BLaER1 treated with 17β-estradiol and CSF1 and Interleukin-3, amounts not matched to agents 10 nM and 100 nM (cell line): ENCODE measurements at regions not wholly inside any gene's neighbourhood (a gene's known extent, or its start where the extent isn't known, plus 50 kb on each side); places are given as distances from the start of the nearest gene placed in this dataset.

ENCODE experiments used
- H3K27ac ChIP-seq, 11 experiments: shearing (Covaris generic); formaldehyde crosslinking; 2 replicates each; pipeline ENCODE4 v1.8.1; 2022
- H3K27me3 ChIP-seq, 11 experiments: shearing (Covaris generic); formaldehyde crosslinking; 2 replicates each; pipeline ENCODE4 v1.8.1; 2022
- H3K36me3 ChIP-seq, 11 experiments: shearing (Covaris generic); formaldehyde crosslinking; 2 replicates each; pipeline ENCODE4 v1.8.1; 2022
- H3K4me1 ChIP-seq, 10 experiments: shearing (Covaris generic); formaldehyde crosslinking; 2 replicates each; pipeline ENCODE4 v1.8.1; 2022
- H3K4me2 ChIP-seq, 11 experiments: shearing (Covaris generic); formaldehyde crosslinking; 2 replicates each; pipeline ENCODE4 v1.8.1; 2022
- H3K4me3 ChIP-seq, 10 experiments: shearing (Covaris generic); formaldehyde crosslinking; 2 replicates each; pipeline ENCODE4 v1.8.1; 2022
- H3K9ac ChIP-seq, 11 experiments: shearing (Covaris generic); formaldehyde crosslinking; 2 replicates each; pipeline ENCODE4 v1.8.1; 2022
- H3K9me3 ChIP-seq, 11 experiments: shearing (Covaris generic); formaldehyde crosslinking; replicated peaks in 1 of 11; 2 replicates each; pipeline ENCODE4 v1.8.1; 2022
- H4K20me1 ChIP-seq, 11 experiments: shearing (Covaris generic); formaldehyde crosslinking; 2 replicates each; pipeline ENCODE4 v1.8.1; 2022
- Cebpa-rat ChIP-seq, 11 experiments: shearing (Covaris generic); IDR thresholded peaks; 2 replicates each; pipeline ENCODE4 v1.8.1; 2022

- no peak for TF ChIP-seq Cebpa-rat (IDR thresholded peaks at IDR 0.05)
- Histone ChIP-seq H3K27ac (no peak overlapping the region), H3K4me3 (no peak overlapping the region), H3K4me2 (no peak overlapping the region), H3K9ac (no peak overlapping the region), H3K27me3 (no peaks in the 10 kb centered on the region), H3K9me3 (peaks cover 0 to 11% (median 4%) of the 10 kb centered on the region in 11 experiments; a peak in 6 of 22 replicates), H3K36me3 (no peaks in the 10 kb centered on the region), H4K20me1 (no peaks in the 10 kb centered on the region), H3K4me1 (peaks cover 0 to 5% (median 0%) of the 10 kb centered on the region in 10 experiments; a peak in 1 of 20 replicates)
These were observed 208.1 kb downstream of the ABCC12 start for GRCh38 chr16:47947723-47948122.

GRCh38 chr16:47946092-47946491 lies 209.7 kb downstream of the ABCC12 start:
- Histone ChIP-seq H3K9ac (no peak overlapping the region), H3K4me2 (no peak overlapping the region), H3K9me3 (peaks cover 0 to 11% (median 4%) of the 10 kb centered on the region in 11 experiments; a peak in 6 of 22 replicates), H4K20me1 (no peaks in the 10 kb centered on the region), H3K27ac (no peak overlapping the region), H3K4me3 (no peak overlapping the region), H3K36me3 (no peaks in the 10 kb centered on the region), H3K4me1 (peaks cover 0 to 5% (median 0%) of the 10 kb centered on the region in 10 experiments; a peak in 1 of 20 replicates), H3K27me3 (no peaks in the 10 kb centered on the region)
- no peak for TF ChIP-seq Cebpa-rat (IDR thresholded peaks at IDR 0.05)

DNA sequence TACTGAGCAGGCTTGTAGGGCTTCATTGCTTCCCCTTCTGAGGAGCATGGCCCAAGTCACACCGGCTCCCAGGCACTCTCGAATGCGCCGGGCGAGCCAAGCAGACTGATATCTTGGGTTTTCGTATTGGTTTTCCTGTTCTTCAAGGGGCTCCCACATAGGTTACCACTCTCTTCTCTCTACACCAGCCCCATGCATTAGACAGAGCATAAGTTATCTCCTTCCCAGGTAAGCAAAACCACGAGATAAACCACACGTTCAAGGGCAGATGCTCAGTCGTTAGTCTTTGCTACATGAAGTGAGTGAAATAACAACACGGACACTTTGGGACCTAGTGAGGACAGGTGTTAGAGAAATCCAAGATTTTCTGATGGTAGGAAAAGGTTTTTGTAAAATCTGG lies 211.2 kb downstream of the ABCC12 start:
- Histone ChIP-seq H3K4me2 (no peak overlapping the region), H3K4me1 (peaks cover 0 to 5% (median 0%) of the 10 kb centered on the region in 10 experiments; a peak in 1 of 20 replicates), H3K9me3 (peaks cover 0 to 4% (median 0%) of the 10 kb centered on the region in 11 experiments; a peak in 2 of 22 replicates), H3K4me3 (no peak overlapping the region), H3K9ac (no peak overlapping the region), H4K20me1 (no peaks in the 10 kb centered on the region), H3K36me3 (no peaks in the 10 kb centered on the region), H3K27me3 (no peaks in the 10 kb centered on the region), H3K27ac (no peak overlapping the region)
- TF ChIP-seq Cebpa-rat (IDR thresholded peaks at IDR 0.05), result no peak

DNA sequence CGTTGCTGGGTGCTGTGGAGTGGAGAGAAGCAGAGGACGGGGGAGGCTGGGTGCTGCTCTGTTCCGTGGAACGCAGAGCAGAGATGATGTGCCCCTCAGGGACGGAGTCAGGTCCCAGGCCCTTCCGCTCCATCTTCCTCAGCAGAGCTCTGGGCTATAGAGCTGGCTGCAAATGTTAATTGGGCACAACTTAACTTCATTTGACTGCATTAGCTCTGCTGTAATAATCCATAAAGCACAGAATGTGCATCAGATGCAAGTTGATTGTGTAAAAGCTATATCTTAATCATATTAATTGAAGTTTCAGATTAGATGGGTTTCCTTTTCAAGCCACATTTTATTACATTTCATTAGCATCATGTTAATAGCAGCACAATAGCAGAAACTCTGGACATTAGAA lies 212.6 kb downstream of the ABCC12 start:
- H3K27ac ChIP-seq, result no peak overlapping the region
- H3K4me2 ChIP-seq, result no peak overlapping the region
- peaks cover 0 to 5% (median 0%) of the 10 kb centered on the region in 10 experiments; a peak in 1 of 20 replicates for H3K4me1 ChIP-seq
- no peaks in the 10 kb centered on the region for H3K36me3 ChIP-seq
- H3K9ac ChIP-seq, result no peak overlapping the region
- no peaks in the 10 kb centered on the region for H3K27me3 ChIP-seq
- H3K9me3 ChIP-seq, result no peaks in the 10 kb centered on the region
- TF ChIP-seq Cebpa-rat (IDR thresholded peaks at IDR 0.05), result no peak
- H3K4me3 ChIP-seq, result no peak overlapping the region
- no peaks in the 10 kb centered on the region for H4K20me1 ChIP-seq

- H3K27me3 ChIP-seq, result no peaks in the 10 kb centered on the region
- H3K4me1 ChIP-seq, result no peaks in the 10 kb centered on the region
- no peaks in the 10 kb centered on the region for H3K36me3 ChIP-seq
- TF ChIP-seq Cebpa-rat (IDR thresholded peaks at IDR 0.05), result no peak
- no peak overlapping the region for H3K4me2 ChIP-seq
- no peak overlapping the region for H3K9ac ChIP-seq
- no peaks in the 10 kb centered on the region for H4K20me1 ChIP-seq
- peaks cover 0 to 3% (median 0%) of the 10 kb centered on the region in 11 experiments; a peak in 1 of 22 replicates for H3K9me3 ChIP-seq
- no peak overlapping the region for H3K4me3 ChIP-seq
- no peak overlapping the region for H3K27ac ChIP-seq
These were observed 215.3 kb downstream of the ABCC12 start for GRCh38 chr16:47940466-47940865.

GRCh38 chr16:47939680-47940079 lies 216.1 kb downstream of the ABCC12 start:
- no peaks in the 10 kb centered on the region for H3K36me3 ChIP-seq
- H3K4me2 ChIP-seq, result no peak overlapping the region
- peaks cover 0 to 3% (median 0%) of the 10 kb centered on the region in 11 experiments; a peak in 1 of 22 replicates for H3K9me3 ChIP-seq
- H3K4me3 ChIP-seq, result no peak overlapping the region
- no peaks in the 10 kb centered on the region for H3K27me3 ChIP-seq
- no peak overlapping the region for H3K27ac ChIP-seq
- no peak for TF ChIP-seq Cebpa-rat (IDR thresholded peaks at IDR 0.05)
- no peaks in the 10 kb centered on the region for H4K20me1 ChIP-seq
- H3K9ac ChIP-seq, result no peak overlapping the region
- no peaks in the 10 kb centered on the region for H3K4me1 ChIP-seq

DNA sequence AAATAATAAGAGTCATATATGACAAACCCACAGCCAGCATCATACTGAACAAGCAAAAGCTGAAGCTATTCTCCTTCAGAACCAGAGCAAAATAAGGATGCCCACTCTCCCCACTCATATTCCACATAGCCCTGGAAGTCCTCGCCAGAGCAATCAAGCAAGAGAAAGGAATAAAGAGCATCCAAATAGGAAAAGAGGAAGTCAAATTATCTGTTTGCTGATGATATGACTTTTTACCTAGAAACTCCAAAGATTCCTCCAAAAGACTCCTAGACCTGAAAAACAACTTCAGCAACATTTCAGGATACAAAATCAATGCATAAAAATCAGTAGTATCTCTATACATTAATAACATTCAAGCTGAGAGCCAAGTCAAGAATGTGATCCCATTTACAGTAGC lies 217.5 kb downstream of the ABCC12 start:
- Histone ChIP-seq H3K27me3 (no peaks in the 10 kb centered on the region), H3K4me2 (no peak overlapping the region), H3K36me3 (no peaks in the 10 kb centered on the region), H3K9me3 (peaks cover 0 to 3% (median 0%) of the 10 kb centered on the region in 11 experiments; a peak in 1 of 22 replicates), H3K9ac (no peak overlapping the region), H3K27ac (no peak overlapping the region), H3K4me1 (no peaks in the 10 kb centered on the region), H4K20me1 (no peaks in the 10 kb centered on the region), H3K4me3 (no peak overlapping the region)
- no peak for TF ChIP-seq Cebpa-rat (IDR thresholded peaks at IDR 0.05)

GRCh38 chr16:47928008-47928407 lies 227.8 kb downstream of the ABCC12 start:
- TF ChIP-seq Cebpa-rat (IDR thresholded peaks at IDR 0.05), result no peak
- H3K4me3 ChIP-seq, result no peak overlapping the region
- H4K20me1 ChIP-seq, result no peaks in the 10 kb centered on the region
- H3K36me3 ChIP-seq, result no peaks in the 10 kb centered on the region
- H3K4me1 ChIP-seq, result no peaks in the 10 kb centered on the region
- H3K9ac ChIP-seq, result no peak overlapping the region
- no peak overlapping the region for H3K4me2 ChIP-seq
- H3K27ac ChIP-seq, result no peak overlapping the region
- H3K9me3 ChIP-seq, result no peaks in the 10 kb centered on the region; a peak in 1 of 22 replicates
- no peaks in the 10 kb centered on the region for H3K27me3 ChIP-seq

- no peak overlapping the region for H3K4me2 ChIP-seq
- TF ChIP-seq Cebpa-rat (IDR thresholded peaks at IDR 0.05), result no peak
These were observed 228.5 kb downstream of the ABCC12 start for GRCh38 chr16:47927330-47927729.

GRCh38 chr16:47925811-47926460 lies 229.9 kb downstream of the ABCC12 start:
- no peak overlapping the region for H3K4me2 ChIP-seq
- H3K4me3 ChIP-seq, result no peak overlapping the region
- H3K36me3 ChIP-seq, result no peaks in the 10 kb centered on the region
- no peaks in the 10 kb centered on the region; a peak in 1 of 22 replicates for H3K9me3 ChIP-seq
- no peak for TF ChIP-seq Cebpa-rat (IDR thresholded peaks at IDR 0.05)
- H3K4me1 ChIP-seq, result no peaks in the 10 kb centered on the region
- no peaks in the 10 kb centered on the region for H3K27me3 ChIP-seq
- H4K20me1 ChIP-seq, result no peaks in the 10 kb centered on the region
- H3K27ac ChIP-seq, result no peak overlapping the region
- H3K9ac ChIP-seq, result no peak overlapping the region

More at GRCh38 chr16:47927330-47927729, 228.5 kb downstream of the ABCC12 start:
- no peaks in the 10 kb centered on the region; a peak in 1 of 22 replicates for H3K9me3 ChIP-seq
- no peak overlapping the region for H3K9ac ChIP-seq
- no peak overlapping the region for H3K4me3 ChIP-seq
- H3K27me3 ChIP-seq, result no peaks in the 10 kb centered on the region
- no peaks in the 10 kb centered on the region for H4K20me1 ChIP-seq
- H3K4me1 ChIP-seq, result no peaks in the 10 kb centered on the region
- no peaks in the 10 kb centered on the region for H3K36me3 ChIP-seq
- no peak overlapping the region for H3K27ac ChIP-seq
